NCI-H1694 (cell line): ENCODE measurements at regions not wholly inside any gene's neighbourhood (a gene's known extent, or its start where the extent isn't known, plus 50 kb on each side); places are given as distances from the start of the nearest gene placed in this dataset.

Source experiments
- DNase-seq: peaks from one replicate; lab custom pipeline; 2025; lab: John Stamatoyannopoulos, UW

GRCh38 chr15:62840526-62841268 lies 201.8 kb upstream of the TPM1 start:
- no peak for DNase-seq

GRCh38 chr15:62841269-62841628 lies 201.3 kb upstream of the TPM1 start:
- no peak for DNase-seq

- DNase-seq = no peak
Observed at GRCh38 chr15:62841891-62842559, 200.5 kb upstream of the TPM1 start.

GRCh38 chr15:62843311-62843710 lies 199.2 kb upstream of the TPM1 start:
- no peak for DNase-seq

GRCh38 chr15:62844564-62845240 lies 197.8 kb upstream of the TPM1 start:
- DNase-seq = no peak

- no peak for DNase-seq
Observed at GRCh38 chr15:62845241-62846126, 197.1 kb upstream of the TPM1 start.

GRCh38 chr15:62846131-62846804 lies 196.3 kb upstream of the TPM1 start:
- no peak for DNase-seq

GRCh38 chr15:62846805-62847495 lies 195.6 kb upstream of the TPM1 start:
- DNase-seq = no peak

GRCh38 chr15:62847900-62848489 lies 194.6 kb upstream of the TPM1 start:
- peak; percentile 42 for DNase-seq

GRCh38 chr15:62848632-62849050 lies 193.9 kb upstream of the TPM1 start:
- no peak for DNase-seq

GRCh38 chr15:62849316-62850106 lies 193.0 kb upstream of the TPM1 start:
- DNase-seq = no peak

GRCh38 chr15:62850318-62850717 lies 192.2 kb upstream of the TPM1 start:
- DNase-seq = no peak

- DNase-seq = no peak
Observed at GRCh38 chr15:62850791-62851291, 191.7 kb upstream of the TPM1 start.

GRCh38 chr15:62853114-62853840 lies 189.3 kb upstream of the TPM1 start:
- DNase-seq = no peak

- no peak for DNase-seq
Observed at GRCh38 chr15:62853841-62854225, 188.7 kb upstream of the TPM1 start.

- no peak for DNase-seq
Observed at GRCh38 chr15:62854420-62855084, 188.0 kb upstream of the TPM1 start.

- DNase-seq = no peak
Observed at GRCh38 chr15:62855085-62855476, 187.5 kb upstream of the TPM1 start.
